WTC11 (cell line): ENCODE measurements at regions not wholly inside any gene's neighbourhood (a gene's known extent, or its start where the extent isn't known, plus 50 kb on each side); places are given as distances from the start of the nearest gene placed in this dataset.
A peak's percentile ranks its signal among the peaks of the same experiment; 100 is the strongest.

Source experiments
- ATAC-seq: fragments of 200-7000 bp; cut with Tn5 transposase; 2 replicates; pipeline ENCODE4 v1.10.0; 2021; ENCODE audit warnings: mild to moderate bottlenecking, moderate library complexity
- CTCF ChIA-PET: fragments of 300-600 bp; sonication (Branson Sonifier 250); formaldehyde crosslinking; loops from one replicate; lab custom pipeline; 2021; ENCODE audit warnings: antibody characterized with exemption; lab: Charles Lee
- POLR2A ChIA-PET: fragments of 350-600 bp; sonication (Branson Sonifier 250); formaldehyde crosslinking; loops from one replicate; lab custom pipeline; 2021; ENCODE audit warnings: antibody characterized with exemption; lab: Charles Lee
- DNase-seq: peaks from one replicate; pipeline ENCODE4 v3.0.0; 2021; ENCODE audit warnings: low spot score
- H3K27ac Mint-ChIP-seq: 2 replicates; pipeline ENCODE4 v1.8.0; 2021; ENCODE audit warnings: mixed read lengths
- H3K27me3 Mint-ChIP-seq: 2 replicates; pipeline ENCODE4 v1.8.0; 2021; ENCODE audit warnings: low read depth, mild to moderate bottlenecking, moderate library complexity, mixed read lengths
- H3K36me3 Mint-ChIP-seq: 2 replicates; pipeline ENCODE4 v1.8.0; 2021; ENCODE audit warnings: mixed read lengths
- H3K4me1 Mint-ChIP-seq: 2 replicates; pipeline ENCODE4 v1.8.0; 2022; ENCODE audit warnings: mixed read lengths
- H3K4me3 Mint-ChIP-seq: 2 replicates; pipeline ENCODE4 v1.8.0; 2021; ENCODE audit warnings: mild to moderate bottlenecking, moderate library complexity, mixed read lengths
- H3K9me3 Mint-ChIP-seq: 2 replicates; pipeline ENCODE4 v1.8.0; 2021; ENCODE audit warnings: mixed read lengths
- AFF4 ChIP-seq: sonication (generic); formaldehyde crosslinking; IDR thresholded peaks from 2 replicates; pipeline ENCODE4 v1.8.1; 2023; ENCODE audit warnings: mild to moderate bottlenecking, missing genetic modification reagents, borderline replicate concordance
- ARID4B ChIP-seq: sonication (generic); formaldehyde crosslinking; IDR thresholded peaks from 2 replicates; pipeline ENCODE4 v1.8.0; 2023; ENCODE audit warnings: missing genetic modification reagents, mild to moderate bottlenecking, borderline replicate concordance
- CDX4 ChIP-seq: fragments of 250-450 bp; sonication (Bioruptor Pico); IDR thresholded peaks from 2 replicates; pipeline ENCODE4 v1.9.0; 2021; ENCODE audit warnings: moderate library complexity, mild to moderate bottlenecking, inconsistent platforms, borderline replicate concordance
- CREB1 ChIP-seq: sonication (generic); formaldehyde crosslinking; IDR thresholded peaks from 2 replicates; pipeline ENCODE4 v1.8.0; 2023; ENCODE audit warnings: mild to moderate bottlenecking, missing genetic modification reagents
- E2F4 ChIP-seq: sonication (generic); formaldehyde crosslinking; IDR thresholded peaks from 2 replicates; pipeline ENCODE4 v1.8.1; 2022; ENCODE audit warnings: low read depth, mild to moderate bottlenecking, moderate library complexity, missing genetic modification reagents, borderline replicate concordance
- IRF1 ChIP-seq: sonication (generic); formaldehyde crosslinking; IDR thresholded peaks from 2 replicates; pipeline ENCODE4 v1.8.0; 2023; ENCODE audit warnings: missing genetic modification reagents
- IRF2 ChIP-seq: sonication (generic); formaldehyde crosslinking; IDR thresholded peaks from 2 replicates; pipeline ENCODE4 v1.8.0; 2022; ENCODE audit warnings: low read depth, missing genetic modification reagents, borderline replicate concordance
- MAX ChIP-seq: sonication (generic); formaldehyde crosslinking; IDR thresholded peaks from 2 replicates; pipeline ENCODE4 v1.8.0; 2022; ENCODE audit warnings: mild to moderate bottlenecking, missing genetic modification reagents
- NFE2L1 ChIP-seq: sonication (generic); formaldehyde crosslinking; IDR thresholded peaks from 2 replicates; pipeline ENCODE4 v1.8.1; 2023; ENCODE audit warnings: missing genetic modification reagents
- NR1H2 ChIP-seq: sonication (generic); formaldehyde crosslinking; IDR thresholded peaks from 2 replicates; pipeline ENCODE4 v1.9.0; 2021; ENCODE audit warnings: mild to moderate bottlenecking, moderate library complexity, missing genetic modification reagents
- SMAD3 ChIP-seq: sonication (generic); formaldehyde crosslinking; IDR thresholded peaks from 2 replicates; pipeline ENCODE4 v1.8.0; 2022; ENCODE audit warnings: missing genetic modification reagents, mild to moderate bottlenecking, borderline replicate concordance
- SOX15 ChIP-seq: fragments of 250-450 bp; sonication (Bioruptor Pico); IDR thresholded peaks from 2 replicates; pipeline ENCODE4 v1.9.0; 2021; ENCODE audit warnings: mild to moderate bottlenecking
- ZMAT4 ChIP-seq: fragments of 250-450 bp; sonication (Bioruptor Pico); IDR thresholded peaks from 2 replicates; pipeline ENCODE4 v1.9.0; 2021; ENCODE audit warnings: mild to moderate bottlenecking
- ZNF263 ChIP-seq: sonication (generic); formaldehyde crosslinking; IDR thresholded peaks from 2 replicates; pipeline ENCODE4 v1.8.1; 2022; ENCODE audit warnings: low read depth, mild to moderate bottlenecking, moderate library complexity, missing genetic modification reagents
- ZNF671 ChIP-seq: fragments of 250-450 bp; sonication (Bioruptor Pico); IDR thresholded peaks from 2 replicates; pipeline ENCODE4 v1.8.0; 2021; ENCODE audit warnings: mild to moderate bottlenecking

GRCh38 chr7:84548366-84549365 lies 354.1 kb upstream of the SEMA3A start:
- POLR2A ChIA-PET: no interaction called here

GRCh38 chr7:84547331-84547730 lies 352.7 kb upstream of the SEMA3A start:
- Mint-ChIP-seq H3K36me3 (no peaks in the 10 kb centered on the region), H3K27ac (no peak overlapping the region), H3K27me3 (no peaks in the 10 kb centered on the region), H3K4me3 (no peak overlapping the region), H3K4me1 (peaks cover 20% of the 10 kb centered on the region), H3K9me3 (no peaks in the 10 kb centered on the region)
- no peak for TF ChIP-seq E2F4 (CRISPR knock-in tag)
- no peak for TF ChIP-seq CDX4 (CRISPR knock-in tag)
- no peak for TF ChIP-seq CREB1 (CRISPR knock-in tag)
- no peak for TF ChIP-seq IRF1 (CRISPR knock-in tag)
- no peak for TF ChIP-seq AFF4 (CRISPR knock-in tag)
- ChIA-PET CTCF (no interaction called here), POLR2A (no interaction called here)
- DNase-seq: no peak
- ATAC-seq: no peak

More at GRCh38 chr7:84548366-84549365, 354.1 kb upstream of the SEMA3A start:
- peaks cover 20% of the 10 kb centered on the region for H3K4me1 Mint-ChIP-seq
- no peak overlapping the region; the same call in 1 of the 2 replicates for H3K27ac Mint-ChIP-seq
- H3K27me3 Mint-ChIP-seq: no peaks in the 10 kb centered on the region
- peak; percentile 65 for ATAC-seq
- CTCF ChIA-PET: interaction anchor here (0.7 to 1.5 kb wide), 2 partner anchors 10 to 601 kb away, joined by 3 to 4 read pairs; no protein-coding TSS in a partner anchor
- DNase-seq: no peak
- no peak for TF ChIP-seq ARID4B (CRISPR knock-in tag)
- no peaks in the 10 kb centered on the region for H3K9me3 Mint-ChIP-seq
- H3K36me3 Mint-ChIP-seq: no peaks in the 10 kb centered on the region
- H3K4me3 Mint-ChIP-seq: no peak overlapping the region

GRCh38 chr7:84546403-84546802 lies 351.8 kb upstream of the SEMA3A start:
- no peaks in the 10 kb centered on the region for H3K36me3 Mint-ChIP-seq
- H3K27me3 Mint-ChIP-seq: no peaks in the 10 kb centered on the region
- no peaks in the 10 kb centered on the region for H3K9me3 Mint-ChIP-seq
- TF ChIP-seq NR1H2 (CRISPR knock-in tag) (no peak), ZNF263 (CRISPR knock-in tag) (no peak), CDX4 (CRISPR knock-in tag) (no peak), SOX15 (no peak), ZNF671 (CRISPR knock-in tag) (no peak), IRF2 (CRISPR knock-in tag) (no peak), ZMAT4 (no peak), NFE2L1 (CRISPR knock-in tag) (no peak), MAX (CRISPR knock-in tag) (no peak), SMAD3 (no peak)
- DNase-seq (peak; percentile 24), ATAC-seq (peak; percentile 87)
- CTCF ChIA-PET: no interaction called here
- POLR2A ChIA-PET: no interaction called here
- H3K4me3 Mint-ChIP-seq: no peak overlapping the region
- no peak overlapping the region; the same call in 1 of the 2 replicates for H3K27ac Mint-ChIP-seq
- H3K4me1 Mint-ChIP-seq: peaks cover 20% of the 10 kb centered on the region
